ENCODE measurements at regions not wholly inside any gene's neighbourhood (a gene's known extent, or its start where the extent isn't known, plus 50 kb on each side); places are given as distances from the start of the nearest gene placed in this dataset.
A peak's percentile ranks its signal among the peaks of the same experiment; 100 is the strongest.
"Not testable (repeated sequence)": the region's sequence is repeated elsewhere in the genome, so short reads cannot be mapped to it uniquely, and the experiment has no call there.

GRCh38 chrX:7596822-7597221 is 246.1 kb upstream of the VCX start:
- Histone ChIP-seq H3K9me3 (replicated peaks; ENCODE audit: control insufficient read depth, low read depth, low read length) (no peaks in the 10 kb centered on the region), H3K27ac (ENCODE audit: low read length) (no peak overlapping the region), H3K4me3 (ENCODE audit: low read length) (no peak overlapping the region), H3K4me1 (ENCODE audit: control insufficient read depth, insufficient read depth, low read length) (no peaks in the 10 kb centered on the region), H3K36me3 (ENCODE audit: control insufficient read depth, insufficient read depth, low read length) (no peaks in the 10 kb centered on the region), H3K27me3 (ENCODE audit: control insufficient read depth, insufficient read depth, low read length) (no peaks in the 10 kb centered on the region)
- WGBS (ENCODE audit: insufficient coverage): 80% methylated on average over 1 of the region's 2 CpGs
- no peak for DNase-seq

GRCh38 chrX:7593370-7593769 is 249.6 kb upstream of the VCX start:
- not testable (repeated sequence) for H3K4me3 ChIP-seq (ENCODE audit: low read length)

GRCh38 chrX:7586126-7586525 is 256.8 kb upstream of the VCX start:
- no peak overlapping the region for H3K4me3 ChIP-seq (ENCODE audit: low read length)
- peak; percentile 33 for DNase-seq
- H3K36me3 ChIP-seq (ENCODE audit: control insufficient read depth, insufficient read depth, low read length): no peaks in the 10 kb centered on the region
- H3K27ac ChIP-seq (ENCODE audit: low read length): no peak overlapping the region
- whole genome bisulfite sequencing (ENCODE audit: insufficient coverage): no CpG with 5 or more reads among the region's 2 CpGs
- H3K4me1 ChIP-seq (ENCODE audit: control insufficient read depth, insufficient read depth, low read length): no peaks in the 10 kb centered on the region
- H3K27me3 ChIP-seq (ENCODE audit: control insufficient read depth, insufficient read depth, low read length): no peaks in the 10 kb centered on the region
- H3K9me3 ChIP-seq (replicated peaks; ENCODE audit: control insufficient read depth, low read depth, low read length): no peaks in the 10 kb centered on the region

More at GRCh38 chrX:7593370-7593769, 249.6 kb upstream of the VCX start:
- WGBS (ENCODE audit: insufficient coverage): 89% methylated on average over 22 of the region's 28 CpGs
- H3K36me3 ChIP-seq (ENCODE audit: control insufficient read depth, insufficient read depth, low read length); H3K27ac ChIP-seq (ENCODE audit: low read length); H3K9me3 ChIP-seq (replicated peaks; ENCODE audit: control insufficient read depth, low read depth, low read length); H3K4me1 ChIP-seq (ENCODE audit: control insufficient read depth, insufficient read depth, low read length); H3K27me3 ChIP-seq (ENCODE audit: control insufficient read depth, insufficient read depth, low read length); DNase-seq: not testable (repeated sequence)

DNA sequence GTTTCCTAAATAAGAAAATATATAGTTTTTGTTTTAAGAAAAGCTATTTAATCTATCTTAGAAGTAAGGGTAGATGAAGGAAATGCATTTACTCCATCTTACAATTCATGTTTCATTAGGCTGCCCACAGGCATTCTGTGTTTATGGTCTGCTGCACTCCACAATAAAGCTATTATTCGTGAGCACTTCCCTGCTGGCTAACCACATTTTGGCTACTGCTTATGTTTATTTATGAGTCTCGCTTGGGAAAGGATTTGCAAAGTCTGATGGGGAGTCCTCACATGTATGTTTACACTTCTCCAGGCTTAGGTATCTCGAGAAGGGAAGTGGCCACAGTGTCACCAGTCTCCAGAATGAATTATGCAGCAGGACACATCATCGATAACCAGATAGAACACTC is 260.8 kb upstream of the VCX start:
- Histone ChIP-seq H3K4me3 (ENCODE audit: low read length) (no peak overlapping the region), H3K27me3 (ENCODE audit: control insufficient read depth, insufficient read depth, low read length) (no peaks in the 10 kb centered on the region), H3K9me3 (replicated peaks; ENCODE audit: control insufficient read depth, low read depth, low read length) (no peaks in the 10 kb centered on the region), H3K36me3 (ENCODE audit: control insufficient read depth, insufficient read depth, low read length) (no peaks in the 10 kb centered on the region), H3K27ac (ENCODE audit: low read length) (no peak overlapping the region), H3K4me1 (ENCODE audit: control insufficient read depth, insufficient read depth, low read length) (no peaks in the 10 kb centered on the region)
- no peak for DNase-seq
- no CpG with 5 or more reads among the region's 4 CpGs for WGBS (ENCODE audit: insufficient coverage)

DNA sequence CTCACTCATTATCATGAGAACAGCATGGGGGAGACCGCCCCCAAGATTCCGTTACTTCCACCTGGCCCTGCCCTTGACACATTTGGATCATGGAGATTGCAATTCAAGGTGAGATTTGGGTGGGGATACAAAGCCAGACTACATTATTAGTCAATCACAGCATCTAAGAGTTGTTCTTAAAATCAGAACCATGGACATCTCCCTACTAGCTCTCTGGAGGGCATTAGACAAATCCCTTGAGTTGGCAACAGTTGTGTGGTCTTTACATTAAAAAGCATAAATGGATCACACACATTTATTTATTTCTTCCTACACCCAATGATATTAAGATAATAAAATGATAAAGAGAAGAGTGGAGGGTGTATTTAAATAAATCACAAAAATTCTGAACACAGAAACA is 262.8 kb upstream of the VCX start:
- H3K27me3 ChIP-seq (ENCODE audit: control insufficient read depth, insufficient read depth, low read length): no peaks in the 10 kb centered on the region
- no peaks in the 10 kb centered on the region for H3K9me3 ChIP-seq (replicated peaks; ENCODE audit: control insufficient read depth, low read depth, low read length)
- H3K4me1 ChIP-seq (ENCODE audit: control insufficient read depth, insufficient read depth, low read length): no peaks in the 10 kb centered on the region
- no peak overlapping the region for H3K27ac ChIP-seq (ENCODE audit: low read length)
- H3K4me3 ChIP-seq (ENCODE audit: low read length): no peak overlapping the region
- no peaks in the 10 kb centered on the region for H3K36me3 ChIP-seq (ENCODE audit: control insufficient read depth, insufficient read depth, low read length)
- no peak for DNase-seq
- WGBS (ENCODE audit: insufficient coverage): no CpG with 5 or more reads among the region's 2 CpGs

DNA sequence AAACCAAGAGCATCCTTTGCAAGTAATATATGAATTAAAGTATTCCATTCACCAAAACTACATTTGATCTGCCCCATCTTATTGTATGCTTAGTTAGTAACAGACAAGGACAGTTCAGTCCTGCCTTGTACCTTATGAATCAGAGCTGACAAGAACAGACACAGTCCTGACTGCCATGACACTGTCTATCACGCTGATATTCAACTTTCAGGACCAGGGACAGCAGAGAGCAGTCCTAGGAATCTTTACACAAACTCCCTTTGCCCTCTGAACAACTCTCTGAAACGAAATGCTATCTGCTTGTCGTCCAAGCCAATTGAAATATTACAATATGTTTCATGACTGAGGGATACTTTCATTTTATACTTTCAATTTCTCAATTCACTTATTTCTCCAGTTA is 268.6 kb upstream of the VCX start:
- Histone ChIP-seq H3K4me3 (ENCODE audit: low read length) (no peak overlapping the region), H3K9me3 (replicated peaks; ENCODE audit: control insufficient read depth, low read depth, low read length) (no peaks in the 10 kb centered on the region), H3K36me3 (ENCODE audit: control insufficient read depth, insufficient read depth, low read length) (no peaks in the 10 kb centered on the region), H3K27me3 (ENCODE audit: control insufficient read depth, insufficient read depth, low read length) (no peaks in the 10 kb centered on the region), H3K4me1 (ENCODE audit: control insufficient read depth, insufficient read depth, low read length) (no peaks in the 10 kb centered on the region), H3K27ac (ENCODE audit: low read length) (no peak overlapping the region)
- WGBS (ENCODE audit: insufficient coverage): 0% methylated on average over 1 of the region's 3 CpGs
- peak; percentile 44 for DNase-seq

GRCh38 chrX:7570432-7571029 is 272.4 kb upstream of the VCX start:
- 51% methylated on average over 2 of the region's 9 CpGs for WGBS (ENCODE audit: insufficient coverage)
- Histone ChIP-seq H3K9me3 (replicated peaks; ENCODE audit: control insufficient read depth, low read depth, low read length) (no peaks in the 10 kb centered on the region), H3K4me3 (ENCODE audit: low read length) (no peak overlapping the region), H3K36me3 (ENCODE audit: control insufficient read depth, insufficient read depth, low read length) (no peaks in the 10 kb centered on the region), H3K27ac (ENCODE audit: low read length) (no peak overlapping the region), H3K4me1 (ENCODE audit: control insufficient read depth, insufficient read depth, low read length) (no peaks in the 10 kb centered on the region), H3K27me3 (ENCODE audit: control insufficient read depth, insufficient read depth, low read length) (no peaks in the 10 kb centered on the region)
- peak; percentile 4 for DNase-seq

- Histone ChIP-seq H3K27me3 (ENCODE audit: control insufficient read depth, insufficient read depth, low read length) (no peaks in the 10 kb centered on the region), H3K4me3 (ENCODE audit: low read length) (no peak overlapping the region), H3K27ac (ENCODE audit: low read length) (no peak overlapping the region), H3K9me3 (replicated peaks; ENCODE audit: control insufficient read depth, low read depth, low read length) (no peaks in the 10 kb centered on the region), H3K4me1 (ENCODE audit: control insufficient read depth, insufficient read depth, low read length) (no peaks in the 10 kb centered on the region), H3K36me3 (ENCODE audit: control insufficient read depth, insufficient read depth, low read length) (no peaks in the 10 kb centered on the region)
- WGBS (ENCODE audit: insufficient coverage): no CpG with 5 or more reads among the region's 4 CpGs
- DNase-seq: no peak
These were observed 274.4 kb upstream of the VCX start for GRCh38 chrX:7568597-7568996.

DNA sequence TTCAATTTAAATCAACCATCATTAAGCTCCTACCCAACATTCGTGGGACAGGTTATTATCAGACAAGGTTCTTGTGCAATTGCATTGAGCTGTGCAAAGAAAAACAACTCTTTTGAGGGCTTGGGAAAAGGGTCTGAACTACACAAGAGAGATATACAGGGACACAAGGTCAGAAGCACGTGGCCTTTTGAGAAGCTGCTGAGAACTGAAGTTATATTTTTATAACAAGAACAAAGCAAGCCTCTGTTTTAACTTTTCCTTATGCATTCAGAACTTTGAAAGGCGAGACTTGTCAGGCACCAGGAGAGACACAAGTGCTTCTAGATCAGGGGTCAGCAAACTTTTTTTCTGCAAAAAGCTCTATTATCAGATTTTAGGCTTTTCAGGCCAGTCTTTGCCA is 274.8 kb upstream of the VCX start:
- no peaks in the 10 kb centered on the region for H3K27me3 ChIP-seq (ENCODE audit: control insufficient read depth, insufficient read depth, low read length)
- H3K9me3 ChIP-seq (replicated peaks; ENCODE audit: control insufficient read depth, low read depth, low read length): no peaks in the 10 kb centered on the region
- WGBS (ENCODE audit: insufficient coverage): 69% methylated on average over 2 of the region's 3 CpGs
- no peaks in the 10 kb centered on the region for H3K4me1 ChIP-seq (ENCODE audit: control insufficient read depth, insufficient read depth, low read length)
- no peaks in the 10 kb centered on the region for H3K36me3 ChIP-seq (ENCODE audit: control insufficient read depth, insufficient read depth, low read length)
- H3K27ac ChIP-seq (ENCODE audit: low read length): no peak overlapping the region
- no peak for DNase-seq
- no peak overlapping the region for H3K4me3 ChIP-seq (ENCODE audit: low read length)

GRCh38 chrX:7552760-7553159 is 290.2 kb upstream of the VCX start:
- H3K27ac ChIP-seq (ENCODE audit: low read length): no peak overlapping the region

GRCh38 chrX:7546551-7547080 is 296.4 kb upstream of the VCX start:
- Histone ChIP-seq H3K9me3 (replicated peaks; ENCODE audit: control insufficient read depth, low read depth, low read length) (no peaks in the 10 kb centered on the region), H3K27ac (ENCODE audit: low read length) (no peak overlapping the region), H3K4me1 (ENCODE audit: control insufficient read depth, insufficient read depth, low read length) (no peaks in the 10 kb centered on the region), H3K27me3 (ENCODE audit: control insufficient read depth, insufficient read depth, low read length) (no peaks in the 10 kb centered on the region), H3K4me3 (ENCODE audit: low read length) (no peak overlapping the region), H3K36me3 (ENCODE audit: control insufficient read depth, insufficient read depth, low read length) (no peaks in the 10 kb centered on the region)
- no peak for DNase-seq
- 95% methylated on average over 13 of the region's 17 CpGs for WGBS (ENCODE audit: insufficient coverage)

More at GRCh38 chrX:7552760-7553159, 290.2 kb upstream of the VCX start:
- Histone ChIP-seq H3K4me1 (ENCODE audit: control insufficient read depth, insufficient read depth, low read length) (no peaks in the 10 kb centered on the region), H3K27me3 (ENCODE audit: control insufficient read depth, insufficient read depth, low read length) (no peaks in the 10 kb centered on the region), H3K4me3 (ENCODE audit: low read length) (no peak overlapping the region), H3K9me3 (replicated peaks; ENCODE audit: control insufficient read depth, low read depth, low read length) (no peaks in the 10 kb centered on the region), H3K36me3 (ENCODE audit: control insufficient read depth, insufficient read depth, low read length) (no peaks in the 10 kb centered on the region)
- no peak for DNase-seq
- no CpG with 5 or more reads among the region's 2 CpGs for WGBS (ENCODE audit: insufficient coverage)

Data from muscle of leg (tissue), 3 donors.